K562 (cell line): ENCODE measurements at regions not wholly inside any gene's neighbourhood (a gene's known extent, or its start where the extent isn't known, plus 50 kb on each side); places are given as distances from the start of the nearest gene placed in this dataset.

Experiments
- ATAC-seq: fragments of 200-7000 bp; cut with Tn5 transposase; 3 replicates; pipeline ENCODE4 v1.9.1; 2020; ENCODE audit warnings: moderate library complexity
- BruUV-seq: library from RNA; stranded (reverse); fragments of 400-500 nt; replicated peaks from 2 replicates; lab custom pipeline; 2021; lab: Mats Ljungman, UMichigan
- CTCF ChIA-PET: fragments of 300-600 bp; formaldehyde crosslinking; extraction: SDS; loops from one replicate; lab custom pipeline; 2021; ENCODE audit warnings: low intra/inter-chr PET ratio; lab: Yijun Ruan, JAX
- POLR2A ChIA-PET: fragments of 300-600, 350-650 bp; sonication (Branson Sonifier 250); formaldehyde crosslinking; extraction: SDS; loops from one replicate; lab custom pipeline; 2021; ENCODE audit warnings: antibody characterized with exemption, inconsistent platforms; lab: Yijun Ruan, JAX
- DNase-seq, 4 experiments: peaks; one replicate each; pipeline versions ENCODE4 v3.0.0 to v3.0.0-alpha.2; 2011 to 2018; ENCODE audit warnings: low spot score in 3 of 4, mixed read lengths in 3 of 4; ENCODE audit errors: extremely low read depth in 1 of 4
- FAIRE-seq: peaks from 2 replicates; lab custom pipeline; 2011; peaks lifted over from hg19 to GRCh38; lab: Jason Lieb, UNC
- H2AFZ ChIP-seq: 2 replicates; pipeline ENCODE4 v1.6.0; 2011; ENCODE audit warnings: low read depth, low read length, control low read depth, inconsistent platforms
- H3K27ac ChIP-seq: fragments of 200-600 bp; 3 replicates; pipeline ENCODE4 v1.8.0; 2011; ENCODE audit warnings: low read depth, mild to moderate bottlenecking, control low read depth, inconsistent platforms, low read length, moderate library complexity, mixed read lengths; ENCODE audit errors: extremely low read depth
- H3K27me3 ChIP-seq, 2 experiments: fragments of 300-600 bp in 1 of 2; 2 replicates in 1 of 2; 3 replicates in 1 of 2; pipeline versions ENCODE4 v1.6.0 to v1.8.0; 2011; ENCODE audit warnings: inconsistent platforms in 2 of 2, low read length in 2 of 2, mild to moderate bottlenecking in 1 of 2, mixed read lengths in 1 of 2, moderate library complexity in 1 of 2; ENCODE audit not compliant: control insufficient read depth in 2 of 2, insufficient read depth in 2 of 2
- H3K36me3 ChIP-seq: fragments of 300-600 bp; 3 replicates; pipeline ENCODE4 v1.8.0; 2011; ENCODE audit warnings: mild to moderate bottlenecking, low read length, inconsistent platforms; ENCODE audit not compliant: control insufficient read depth, insufficient read depth
- H3K4me1 ChIP-seq, 2 experiments: fragments of 200-600 bp in 1 of 2; replicated peaks in 1 of 2; 2 replicates in 1 of 2; 3 replicates in 1 of 2; pipeline versions ENCODE4 v1.5.1 to v1.8.0; 2011; ENCODE audit warnings: inconsistent platforms in 2 of 2, low read length in 2 of 2, mild to moderate bottlenecking in 1 of 2, mixed read lengths in 1 of 2, moderate library complexity in 1 of 2; ENCODE audit not compliant: control insufficient read depth in 2 of 2, insufficient read depth in 2 of 2
- H3K4me2 ChIP-seq: 2 replicates; pipeline ENCODE4 v1.6.1; 2011; ENCODE audit warnings: low read length, control low read depth, inconsistent platforms, mixed read lengths; ENCODE audit not compliant: insufficient read depth
- H3K4me3 ChIP-seq: fragments of 200-600 bp; sonication (generic), shearing (Covaris generic); 2 replicates; pipeline ENCODE4 v1.5.1; 2016; ENCODE audit warnings: control low read depth, inconsistent platforms
- H3K79me2 ChIP-seq: fragments of 200-600 bp; 3 replicates; pipeline ENCODE4 v1.8.0; 2011; ENCODE audit warnings: low read length, inconsistent platforms; ENCODE audit not compliant: control insufficient read depth, insufficient read depth
- H3K9ac ChIP-seq, 2 experiments: 2 replicates each; pipeline versions ENCODE4 v1.6.0 to v1.6.1; 2011; ENCODE audit warnings: low read depth in 2 of 2, low read length in 2 of 2, control low read depth in 1 of 2, inconsistent platforms in 1 of 2, mild to moderate bottlenecking in 1 of 2, mixed read lengths in 1 of 2; ENCODE audit not compliant: insufficient read depth in 1 of 2
- H3K9me1 ChIP-seq: one replicate; pipeline ENCODE4 v1.6.0; 2011; ENCODE audit warnings: inconsistent platforms, mild to moderate bottlenecking, low read length, moderate library complexity; ENCODE audit not compliant: control insufficient read depth, insufficient read depth
- H3K9me3 ChIP-seq: replicated peaks from 2 replicates; pipeline ENCODE4 v1.5.1; 2011; ENCODE audit warnings: low read depth, low read length, inconsistent platforms; ENCODE audit not compliant: control insufficient read depth, insufficient read depth
- H4K20me1 ChIP-seq: replicated peaks from 2 replicates; pipeline ENCODE4 v1.6.1; 2011; ENCODE audit warnings: low read length, inconsistent platforms, mixed read lengths; ENCODE audit not compliant: control insufficient read depth, insufficient read depth
- HSF4 ChIP-seq: fragments of 250-450 bp; sonication (Bioruptor Pico); IDR thresholded peaks from 2 replicates; pipeline ENCODE4 v2.1.2; 2022; ENCODE audit warnings: mild to moderate bottlenecking, moderate library complexity, borderline replicate concordance
- RCOR1 ChIP-seq, 2 experiments: IDR thresholded peaks; 2 replicates each; pipeline ENCODE4 v1.6.1; 2012; ENCODE audit warnings: low read depth in 2 of 2, low read length in 2 of 2, borderline replicate concordance in 1 of 2, improper control_type of control experiment in 1 of 2
- WGBS: fragments of 100-300 bp; shearing (Covaris generic); methylation state at CpG from one replicate; pipeline ENCODE4 v1.1.6; 2016; ENCODE audit warnings: low coverage, mixed read lengths; ENCODE audit not compliant: insufficient coverage; ENCODE audit errors: missing lambda C conversion rate; 5-methylcytosine and 5-hydroxymethylcytosine counted together
- in situ Hi-C: fragments of 300-500 bp; cut with MboI; formaldehyde crosslinking; loops from 4 replicates; pipeline ENCODE4 v1.15.0; 2018; ENCODE audit warnings: inconsistent platforms, mixed read lengths
- intact Hi-C: fragments of 100-400 bp; cut with micrococcal nuclease; formaldehyde crosslinking; loops from 2 replicates; pipeline ENCODE4 v1.14.2; 2022
- TF ChIP-seq, protein P1 (sequence below): sonication (generic); formaldehyde crosslinking; IDR thresholded peaks from 2 replicates; pipeline ENCODE4 v1.8.0; 2023; ENCODE audit warnings: mild to moderate bottlenecking, missing genetic modification reagents
- TF ChIP-seq, protein P2 (sequence below): fragments of 450-650 bp; IDR thresholded peaks from 2 replicates; pipeline ENCODE4 v1.6.1; 2016; ENCODE audit warnings: mild to moderate bottlenecking, moderate library complexity

DNA sequence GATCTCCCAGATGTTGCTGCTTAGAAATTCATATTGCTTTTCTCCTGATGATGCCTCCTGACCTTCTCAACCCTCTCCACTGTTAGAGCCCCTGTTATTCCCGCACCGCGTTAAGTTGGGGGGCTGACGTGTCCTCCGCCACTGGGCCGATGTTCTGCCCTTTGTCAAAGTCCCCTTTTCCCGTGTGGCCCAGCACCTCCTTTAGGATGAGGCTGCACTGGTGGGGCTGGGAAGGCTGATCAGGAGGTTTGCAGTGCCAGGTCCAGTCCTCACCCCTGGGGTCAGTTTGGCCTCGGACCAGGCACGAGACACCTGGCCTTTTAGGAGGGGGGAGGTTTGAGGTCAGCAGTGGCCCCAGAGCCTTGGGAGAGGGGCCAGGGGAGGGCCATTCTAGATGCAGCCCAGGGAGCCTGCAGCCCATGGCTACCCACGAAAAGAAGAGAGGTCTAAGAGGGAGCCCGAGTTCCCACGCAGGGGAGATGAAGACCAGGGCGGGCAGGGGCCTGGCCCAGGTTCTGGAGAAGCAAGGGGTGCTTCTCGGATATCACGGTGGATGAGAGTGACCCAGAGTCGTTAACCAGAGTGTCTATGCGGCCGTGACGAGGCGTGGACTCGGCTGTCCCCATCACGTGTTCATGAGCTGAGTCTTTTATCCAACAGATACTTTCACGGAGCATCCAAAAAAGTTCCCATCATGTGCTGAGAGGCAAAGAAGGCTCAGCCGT is 150.4 kb downstream of the DNAJB6 start:
- FAIRE-seq = no peak
- DNase-seq = no peak
- Histone ChIP-seq H3K9me1 (no peaks in the 10 kb centered on the region), H3K9me3 (no peaks in the 10 kb centered on the region; the same call in 1 of the 2 replicates), H3K4me1 (peaks cover 0 to 3% of the 10 kb centered on the region in 2 experiments; a peak in 3 of 5 replicates), H3K27me3 (peaks cover 34 to 59% of the 10 kb centered on the region in 2 experiments), H3K9ac (no peak overlapping the region), H2AFZ (no peak overlapping the region), H3K27ac (no peak overlapping the region), H3K4me2 (no peak overlapping the region), H3K79me2 (no peaks in the 10 kb centered on the region), H3K4me3 (no peak overlapping the region), H3K36me3 (no peaks in the 10 kb centered on the region), H4K20me1 (peaks cover 11% of the 10 kb centered on the region; the same call in 1 of the 2 replicates)
- CTCF ChIA-PET = no interaction called here
- no TSS peak for BruUV-seq
- in situ Hi-C loops = no loop called here
- POLR2A ChIA-PET = no interaction called here
- WGBS = 1% methylated on average over 24 of the region's 24 CpGs
- intact Hi-C loops = no loop called here
- TF ChIP-seq HSF4 (CRISPR knock-in tag) (no peak), RCOR1 (IDR thresholded peaks at IDR 0.05; ENCODE audit: borderline replicate concordance in 1 of 2, low read depth in 2 of 2, low read length in 2 of 2) (no peak)
- TF ChIP-seq, protein P1, sequence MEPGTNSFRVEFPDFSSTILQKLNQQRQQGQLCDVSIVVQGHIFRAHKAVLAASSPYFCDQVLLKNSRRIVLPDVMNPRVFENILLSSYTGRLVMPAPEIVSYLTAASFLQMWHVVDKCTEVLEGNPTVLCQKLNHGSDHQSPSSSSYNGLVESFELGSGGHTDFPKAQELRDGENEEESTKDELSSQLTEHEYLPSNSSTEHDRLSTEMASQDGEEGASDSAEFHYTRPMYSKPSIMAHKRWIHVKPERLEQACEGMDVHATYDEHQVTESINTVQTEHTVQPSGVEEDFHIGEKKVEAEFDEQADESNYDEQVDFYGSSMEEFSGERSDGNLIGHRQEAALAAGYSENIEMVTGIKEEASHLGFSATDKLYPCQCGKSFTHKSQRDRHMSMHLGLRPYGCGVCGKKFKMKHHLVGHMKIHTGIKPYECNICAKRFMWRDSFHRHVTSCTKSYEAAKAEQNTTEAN (CRISPR knock-in tag) = no peak
- TF ChIP-seq, protein P2, sequence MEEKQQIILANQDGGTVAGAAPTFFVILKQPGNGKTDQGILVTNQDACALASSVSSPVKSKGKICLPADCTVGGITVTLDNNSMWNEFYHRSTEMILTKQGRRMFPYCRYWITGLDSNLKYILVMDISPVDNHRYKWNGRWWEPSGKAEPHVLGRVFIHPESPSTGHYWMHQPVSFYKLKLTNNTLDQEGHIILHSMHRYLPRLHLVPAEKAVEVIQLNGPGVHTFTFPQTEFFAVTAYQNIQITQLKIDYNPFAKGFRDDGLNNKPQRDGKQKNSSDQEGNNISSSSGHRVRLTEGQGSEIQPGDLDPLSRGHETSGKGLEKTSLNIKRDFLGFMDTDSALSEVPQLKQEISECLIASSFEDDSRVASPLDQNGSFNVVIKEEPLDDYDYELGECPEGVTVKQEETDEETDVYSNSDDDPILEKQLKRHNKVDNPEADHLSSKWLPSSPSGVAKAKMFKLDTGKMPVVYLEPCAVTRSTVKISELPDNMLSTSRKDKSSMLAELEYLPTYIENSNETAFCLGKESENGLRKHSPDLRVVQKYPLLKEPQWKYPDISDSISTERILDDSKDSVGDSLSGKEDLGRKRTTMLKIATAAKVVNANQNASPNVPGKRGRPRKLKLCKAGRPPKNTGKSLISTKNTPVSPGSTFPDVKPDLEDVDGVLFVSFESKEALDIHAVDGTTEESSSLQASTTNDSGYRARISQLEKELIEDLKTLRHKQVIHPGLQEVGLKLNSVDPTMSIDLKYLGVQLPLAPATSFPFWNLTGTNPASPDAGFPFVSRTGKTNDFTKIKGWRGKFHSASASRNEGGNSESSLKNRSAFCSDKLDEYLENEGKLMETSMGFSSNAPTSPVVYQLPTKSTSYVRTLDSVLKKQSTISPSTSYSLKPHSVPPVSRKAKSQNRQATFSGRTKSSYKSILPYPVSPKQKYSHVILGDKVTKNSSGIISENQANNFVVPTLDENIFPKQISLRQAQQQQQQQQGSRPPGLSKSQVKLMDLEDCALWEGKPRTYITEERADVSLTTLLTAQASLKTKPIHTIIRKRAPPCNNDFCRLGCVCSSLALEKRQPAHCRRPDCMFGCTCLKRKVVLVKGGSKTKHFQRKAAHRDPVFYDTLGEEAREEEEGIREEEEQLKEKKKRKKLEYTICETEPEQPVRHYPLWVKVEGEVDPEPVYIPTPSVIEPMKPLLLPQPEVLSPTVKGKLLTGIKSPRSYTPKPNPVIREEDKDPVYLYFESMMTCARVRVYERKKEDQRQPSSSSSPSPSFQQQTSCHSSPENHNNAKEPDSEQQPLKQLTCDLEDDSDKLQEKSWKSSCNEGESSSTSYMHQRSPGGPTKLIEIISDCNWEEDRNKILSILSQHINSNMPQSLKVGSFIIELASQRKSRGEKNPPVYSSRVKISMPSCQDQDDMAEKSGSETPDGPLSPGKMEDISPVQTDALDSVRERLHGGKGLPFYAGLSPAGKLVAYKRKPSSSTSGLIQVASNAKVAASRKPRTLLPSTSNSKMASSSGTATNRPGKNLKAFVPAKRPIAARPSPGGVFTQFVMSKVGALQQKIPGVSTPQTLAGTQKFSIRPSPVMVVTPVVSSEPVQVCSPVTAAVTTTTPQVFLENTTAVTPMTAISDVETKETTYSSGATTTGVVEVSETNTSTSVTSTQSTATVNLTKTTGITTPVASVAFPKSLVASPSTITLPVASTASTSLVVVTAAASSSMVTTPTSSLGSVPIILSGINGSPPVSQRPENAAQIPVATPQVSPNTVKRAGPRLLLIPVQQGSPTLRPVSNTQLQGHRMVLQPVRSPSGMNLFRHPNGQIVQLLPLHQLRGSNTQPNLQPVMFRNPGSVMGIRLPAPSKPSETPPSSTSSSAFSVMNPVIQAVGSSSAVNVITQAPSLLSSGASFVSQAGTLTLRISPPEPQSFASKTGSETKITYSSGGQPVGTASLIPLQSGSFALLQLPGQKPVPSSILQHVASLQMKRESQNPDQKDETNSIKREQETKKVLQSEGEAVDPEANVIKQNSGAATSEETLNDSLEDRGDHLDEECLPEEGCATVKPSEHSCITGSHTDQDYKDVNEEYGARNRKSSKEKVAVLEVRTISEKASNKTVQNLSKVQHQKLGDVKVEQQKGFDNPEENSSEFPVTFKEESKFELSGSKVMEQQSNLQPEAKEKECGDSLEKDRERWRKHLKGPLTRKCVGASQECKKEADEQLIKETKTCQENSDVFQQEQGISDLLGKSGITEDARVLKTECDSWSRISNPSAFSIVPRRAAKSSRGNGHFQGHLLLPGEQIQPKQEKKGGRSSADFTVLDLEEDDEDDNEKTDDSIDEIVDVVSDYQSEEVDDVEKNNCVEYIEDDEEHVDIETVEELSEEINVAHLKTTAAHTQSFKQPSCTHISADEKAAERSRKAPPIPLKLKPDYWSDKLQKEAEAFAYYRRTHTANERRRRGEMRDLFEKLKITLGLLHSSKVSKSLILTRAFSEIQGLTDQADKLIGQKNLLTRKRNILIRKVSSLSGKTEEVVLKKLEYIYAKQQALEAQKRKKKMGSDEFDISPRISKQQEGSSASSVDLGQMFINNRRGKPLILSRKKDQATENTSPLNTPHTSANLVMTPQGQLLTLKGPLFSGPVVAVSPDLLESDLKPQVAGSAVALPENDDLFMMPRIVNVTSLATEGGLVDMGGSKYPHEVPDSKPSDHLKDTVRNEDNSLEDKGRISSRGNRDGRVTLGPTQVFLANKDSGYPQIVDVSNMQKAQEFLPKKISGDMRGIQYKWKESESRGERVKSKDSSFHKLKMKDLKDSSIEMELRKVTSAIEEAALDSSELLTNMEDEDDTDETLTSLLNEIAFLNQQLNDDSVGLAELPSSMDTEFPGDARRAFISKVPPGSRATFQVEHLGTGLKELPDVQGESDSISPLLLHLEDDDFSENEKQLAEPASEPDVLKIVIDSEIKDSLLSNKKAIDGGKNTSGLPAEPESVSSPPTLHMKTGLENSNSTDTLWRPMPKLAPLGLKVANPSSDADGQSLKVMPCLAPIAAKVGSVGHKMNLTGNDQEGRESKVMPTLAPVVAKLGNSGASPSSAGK = no peak
- ATAC-seq = no peak
